Astrocyte (in vitro differentiated cells and primary cell): ENCODE measurements at regions not wholly inside any gene's neighbourhood (a gene's known extent, or its start where the extent isn't known, plus 50 kb on each side); places are given as distances from the start of the nearest gene placed in this dataset.

Source experiments
- DNase-seq: peaks from one replicate; pipeline ENCODE4 v3.0.0-alpha.2; 2010; ENCODE audit warnings: low read depth
- FAIRE-seq: peaks from 2 replicates; lab custom pipeline; 2011; peaks lifted over from hg19 to GRCh38; lab: Jason Lieb, UNC
- H2AFZ ChIP-seq: 2 replicates; pipeline ENCODE4 v1.6.0; 2012; ENCODE audit warnings: low read depth, low read length, inconsistent platforms
- H3K27ac ChIP-seq: 2 replicates; pipeline ENCODE4 v1.5.1; 2011; ENCODE audit warnings: low read depth, low read length, inconsistent platforms
- H3K27me3 ChIP-seq: 2 replicates; pipeline ENCODE4 v1.6.0; 2011; ENCODE audit warnings: low read length, inconsistent platforms; ENCODE audit not compliant: insufficient read depth
- H3K36me3 ChIP-seq: 2 replicates; pipeline ENCODE4 v1.5.1; 2011; ENCODE audit warnings: low read length, inconsistent platforms; ENCODE audit not compliant: insufficient read depth
- H3K4me1 ChIP-seq: 2 replicates; pipeline ENCODE4 v1.5.1; 2011; ENCODE audit warnings: low read length, inconsistent platforms; ENCODE audit not compliant: insufficient read depth
- H3K4me2 ChIP-seq: 2 replicates; pipeline ENCODE4 v1.6.0; 2012; ENCODE audit warnings: low read length, inconsistent platforms
- H3K4me3 ChIP-seq: 2 replicates; pipeline ENCODE4 v1.5.1; 2011; ENCODE audit warnings: low read depth, mild to moderate bottlenecking, low read length, inconsistent platforms; ENCODE audit not compliant: insufficient read depth
- H3K79me2 ChIP-seq: 2 replicates; pipeline ENCODE4 v1.6.0; 2012; ENCODE audit warnings: mild to moderate bottlenecking, low read length, inconsistent platforms; ENCODE audit not compliant: insufficient read depth
- H3K9ac ChIP-seq: 2 replicates; pipeline ENCODE4 v1.6.0; 2012; ENCODE audit warnings: mild to moderate bottlenecking, low read length, inconsistent platforms
- H3K9me3 ChIP-seq: 2 replicates; pipeline ENCODE4 v1.5.1; 2012; ENCODE audit warnings: low read depth, mild to moderate bottlenecking, low read length, inconsistent platforms; ENCODE audit not compliant: insufficient read depth
- H4K20me1 ChIP-seq: 2 replicates; pipeline ENCODE4 v1.6.0; 2012; ENCODE audit warnings: low read length, inconsistent platforms; ENCODE audit not compliant: insufficient read depth
- H3K27ac Mint-ChIP-seq: one replicate; pipeline ENCODE4 v1.8.0; 2021; ENCODE audit warnings: mild to moderate bottlenecking, mixed read lengths; ENCODE audit not compliant: unreplicated experiment
- H3K27me3 Mint-ChIP-seq: one replicate; pipeline ENCODE4 v1.8.0; 2021; ENCODE audit warnings: low read depth, mixed read lengths; ENCODE audit not compliant: unreplicated experiment
- H3K36me3 Mint-ChIP-seq: one replicate; pipeline ENCODE4 v1.8.0; 2021; ENCODE audit warnings: low read depth, mixed read lengths; ENCODE audit not compliant: unreplicated experiment
- H3K4me1 Mint-ChIP-seq: one replicate; pipeline ENCODE4 v1.8.0; 2021; ENCODE audit warnings: low read depth, mixed read lengths; ENCODE audit not compliant: unreplicated experiment
- H3K4me3 Mint-ChIP-seq: one replicate; pipeline ENCODE4 v1.8.0; 2021; ENCODE audit warnings: mild to moderate bottlenecking, moderate library complexity, mixed read lengths; ENCODE audit not compliant: unreplicated experiment
- H3K9me3 Mint-ChIP-seq: one replicate; pipeline ENCODE4 v1.8.0; 2021; ENCODE audit warnings: mild to moderate bottlenecking, mixed read lengths; ENCODE audit not compliant: unreplicated experiment
- EZH2 ChIP-seq: IDR thresholded peaks from 2 replicates; pipeline ENCODE4 v1.6.1; 2012; ENCODE audit warnings: mild to moderate bottlenecking, low read length, inconsistent platforms; ENCODE audit not compliant: insufficient read depth
- TF ChIP-seq, protein P1 (sequence below): IDR thresholded peaks from 2 replicates; pipeline ENCODE4 v1.5.1; 2011; ENCODE audit warnings: low read depth, mild to moderate bottlenecking, inconsistent platforms, low read length, moderate library complexity; ENCODE audit not compliant: insufficient read depth

DNA sequence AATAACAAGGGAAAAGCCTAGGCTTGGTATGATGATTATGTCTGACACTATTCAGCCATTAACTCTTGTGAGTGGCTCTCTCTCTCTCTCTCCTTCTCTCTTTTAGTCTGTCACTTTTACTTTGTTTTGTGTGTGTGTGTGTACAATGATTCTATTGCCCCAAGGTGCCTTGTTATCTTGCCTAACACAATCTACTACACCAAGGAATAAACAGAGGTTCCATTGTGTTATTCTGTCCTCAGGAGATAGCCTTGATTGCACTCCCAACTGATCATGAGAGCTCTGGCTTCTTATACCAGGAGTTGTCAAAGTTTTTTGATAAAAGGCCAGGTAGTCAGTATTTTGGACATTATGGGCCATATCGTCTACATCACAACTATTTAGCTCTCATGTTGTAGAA lies 123.4 kb upstream of the CALCR start:
- Histone ChIP-seq H3K27me3 (no peaks in the 10 kb centered on the region), H2AFZ (no peak overlapping the region), H3K4me3 (no peak overlapping the region), H3K36me3 (no peaks in the 10 kb centered on the region), H3K9me3 (no peaks in the 10 kb centered on the region), H4K20me1 (no peaks in the 10 kb centered on the region), H3K9ac (no peak overlapping the region), H3K27ac (no peak overlapping the region), H3K4me2 (no peak overlapping the region), H3K4me1 (no peaks in the 10 kb centered on the region), H3K79me2 (no peaks in the 10 kb centered on the region)
- H3K36me3 Mint-ChIP-seq = no peaks in the 10 kb centered on the region
- no peaks in the 10 kb centered on the region for H3K27me3 Mint-ChIP-seq
- no peaks in the 10 kb centered on the region for H3K9me3 Mint-ChIP-seq
- FAIRE-seq (no peak), DNase-seq (no peak)
- H3K4me1 Mint-ChIP-seq = no peaks in the 10 kb centered on the region
- no peak overlapping the region for H3K27ac Mint-ChIP-seq
- TF ChIP-seq, protein P1, sequence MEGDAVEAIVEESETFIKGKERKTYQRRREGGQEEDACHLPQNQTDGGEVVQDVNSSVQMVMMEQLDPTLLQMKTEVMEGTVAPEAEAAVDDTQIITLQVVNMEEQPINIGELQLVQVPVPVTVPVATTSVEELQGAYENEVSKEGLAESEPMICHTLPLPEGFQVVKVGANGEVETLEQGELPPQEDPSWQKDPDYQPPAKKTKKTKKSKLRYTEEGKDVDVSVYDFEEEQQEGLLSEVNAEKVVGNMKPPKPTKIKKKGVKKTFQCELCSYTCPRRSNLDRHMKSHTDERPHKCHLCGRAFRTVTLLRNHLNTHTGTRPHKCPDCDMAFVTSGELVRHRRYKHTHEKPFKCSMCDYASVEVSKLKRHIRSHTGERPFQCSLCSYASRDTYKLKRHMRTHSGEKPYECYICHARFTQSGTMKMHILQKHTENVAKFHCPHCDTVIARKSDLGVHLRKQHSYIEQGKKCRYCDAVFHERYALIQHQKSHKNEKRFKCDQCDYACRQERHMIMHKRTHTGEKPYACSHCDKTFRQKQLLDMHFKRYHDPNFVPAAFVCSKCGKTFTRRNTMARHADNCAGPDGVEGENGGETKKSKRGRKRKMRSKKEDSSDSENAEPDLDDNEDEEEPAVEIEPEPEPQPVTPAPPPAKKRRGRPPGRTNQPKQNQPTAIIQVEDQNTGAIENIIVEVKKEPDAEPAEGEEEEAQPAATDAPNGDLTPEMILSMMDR = no peak
- no peak for TF ChIP-seq EZH2
- no peak overlapping the region for H3K4me3 Mint-ChIP-seq

DNA sequence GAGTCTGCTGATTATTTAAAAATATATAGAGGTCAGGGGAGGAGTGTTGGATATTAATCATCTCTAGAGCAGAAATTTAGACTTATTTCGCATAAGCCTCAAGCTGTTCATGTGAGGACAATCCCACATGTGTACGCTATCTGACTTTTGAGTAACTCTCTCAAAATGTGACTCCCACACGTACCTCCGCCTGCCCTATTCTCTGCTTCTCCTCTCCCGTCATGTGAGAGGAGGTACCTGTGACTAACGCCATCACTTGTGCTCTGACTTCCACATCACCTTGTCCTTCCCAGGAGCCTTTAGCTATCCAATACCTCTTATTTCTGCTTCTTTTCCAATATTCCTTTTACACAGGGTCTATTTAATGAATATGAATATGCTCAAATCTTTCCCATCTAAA lies 119.3 kb upstream of the CALCR start:
- Mint-ChIP-seq H3K36me3 (no peaks in the 10 kb centered on the region), H3K9me3 (no peaks in the 10 kb centered on the region), H3K4me1 (no peaks in the 10 kb centered on the region), H3K4me3 (no peak overlapping the region), H3K27ac (no peak overlapping the region), H3K27me3 (peaks cover 2% of the 10 kb centered on the region)
- no peaks in the 10 kb centered on the region for H3K27me3 ChIP-seq
- H3K27ac ChIP-seq = no peak overlapping the region
- no peak overlapping the region for H3K4me2 ChIP-seq
- H4K20me1 ChIP-seq = no peaks in the 10 kb centered on the region
- FAIRE-seq = no peak
- no peaks in the 10 kb centered on the region for H3K36me3 ChIP-seq
- H2AFZ ChIP-seq = no peak overlapping the region
- no peaks in the 10 kb centered on the region for H3K9me3 ChIP-seq
- TF ChIP-seq, protein P1 = no peak
- TF ChIP-seq EZH2 = no peak
- no peaks in the 10 kb centered on the region for H3K79me2 ChIP-seq
- no peak for DNase-seq
- no peaks in the 10 kb centered on the region for H3K4me1 ChIP-seq
- H3K9ac ChIP-seq = no peak overlapping the region
- H3K4me3 ChIP-seq = no peak overlapping the region

DNA sequence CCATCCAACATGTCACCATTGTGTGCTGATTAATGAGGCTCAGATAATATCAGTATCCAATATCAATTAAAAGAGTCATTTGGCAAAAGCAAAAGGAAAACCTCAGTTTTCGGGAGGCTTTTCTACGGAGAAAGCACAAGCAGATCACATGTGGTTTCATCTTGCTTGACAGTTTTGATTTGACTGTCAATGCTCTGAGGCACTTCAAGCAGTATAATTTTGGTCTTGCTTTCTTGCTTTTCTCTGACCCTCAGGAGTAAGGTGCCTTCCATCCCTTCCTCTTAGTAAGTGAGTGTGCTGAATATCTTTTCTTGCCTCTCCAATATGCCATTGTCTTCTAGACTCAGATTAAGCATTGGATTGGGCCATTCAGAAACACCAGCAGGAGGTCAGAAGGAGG lies 115.5 kb upstream of the CALCR start:
- FAIRE-seq = no peak
- no peak for TF ChIP-seq EZH2
- TF ChIP-seq, protein P1 = no peak
- no peaks in the 10 kb centered on the region for H3K9me3 Mint-ChIP-seq

More for the DNA sequence above, 115.5 kb upstream of the CALCR start:
- H3K27ac Mint-ChIP-seq = no peak overlapping the region
- H3K79me2 ChIP-seq = no peaks in the 10 kb centered on the region
- H2AFZ ChIP-seq = no peak overlapping the region
- H4K20me1 ChIP-seq = no peaks in the 10 kb centered on the region
- no peaks in the 10 kb centered on the region for H3K36me3 ChIP-seq
- no peaks in the 10 kb centered on the region for H3K4me1 Mint-ChIP-seq
- no peak overlapping the region for H3K4me3 ChIP-seq
- no peak overlapping the region for H3K27ac ChIP-seq
- no peaks in the 10 kb centered on the region for H3K36me3 Mint-ChIP-seq
- DNase-seq = no peak
- no peak overlapping the region for H3K4me2 ChIP-seq
- H3K27me3 Mint-ChIP-seq = peaks cover 2% of the 10 kb centered on the region
- no peaks in the 10 kb centered on the region for H3K27me3 ChIP-seq
- no peak overlapping the region for H3K9ac ChIP-seq
- H3K4me1 ChIP-seq = no peaks in the 10 kb centered on the region
- H3K9me3 ChIP-seq = no peaks in the 10 kb centered on the region
- no peak overlapping the region for H3K4me3 Mint-ChIP-seq
